Adrenal gland (tissue), 9 donors: ENCODE measurements at regions not wholly inside any gene's neighbourhood (a gene's known extent, or its start where the extent isn't known, plus 50 kb on each side); places are given as distances from the start of the nearest gene placed in this dataset.
A peak's percentile ranks its signal among the peaks of the same experiment; 100 is the strongest.

Source experiments
- DNase-seq, 7 donors: peaks; one replicate each; pipeline ENCODE4 v3.0.0-alpha.2; 2019 to 2020
- H3K27ac ChIP-seq, 5 donors: fragments of 200-600 bp; sonication (generic) in 4 of 5; 1 replicate in 3 of 5; 2 replicates in 2 of 5; pipeline versions ENCODE4 v1.5.1 to v1.8.0; 2016 to 2020; ENCODE audit warnings: mild to moderate bottlenecking in 1 of 5
- H3K27me3 ChIP-seq: fragments of 200-600 bp; 2 replicates; pipeline ENCODE4 v1.8.0; 2021
- H3K36me3 ChIP-seq, 2 donors: fragments of 200-600 bp; replicated peaks in 1 of 2; 1 replicate in 1 of 2; 2 replicates in 1 of 2; pipeline versions ENCODE4 v1.5.1 to v1.8.0; 2018 to 2022
- H3K4me1 ChIP-seq, 2 donors: fragments of 200-600 bp; replicated peaks in 1 of 2; 1 replicate in 1 of 2; 2 replicates in 1 of 2; pipeline versions ENCODE4 v1.5.1 to v1.8.0; 2018 to 2021
- H3K4me3 ChIP-seq, 4 donors: fragments of 200-600 bp; sonication (generic) in 3 of 4; one replicate each; pipeline ENCODE4 v1.5.1; 2016 to 2018
- H3K9me3 ChIP-seq, 3 donors: fragments of 200-600 bp; sonication (generic) in 1 of 3; replicated peaks in 1 of 3; 1 replicate in 2 of 3; 2 replicates in 1 of 3; pipeline versions ENCODE4 v1.5.1 to v1.8.0; 2016 to 2021
- CTCF ChIP-seq, 6 experiments: fragments of 450-650 bp in 4 of 6; fragments of 200-600 bp in 2 of 6; sonication (generic) in 1 of 6; IDR thresholded peaks; 1 replicate in 5 of 6; 2 replicates in 1 of 6; pipeline versions ENCODE4 v1.5.1 to v1.8.0; 2016 to 2021; ENCODE audit warnings: antibody characterized with exemption in 6 of 6, mild to moderate bottlenecking in 2 of 6, moderate library complexity in 1 of 6
- POLR2A ChIP-seq, 2 donors: fragments of 450-650 bp; IDR thresholded peaks; one replicate each; pipeline ENCODE4 v1.6.1; 2017; ENCODE audit warnings: antibody characterized with exemption in 2 of 2, mild to moderate bottlenecking in 2 of 2, moderate library complexity in 1 of 2
- WGBS, 4 donors: extraction: QIAGEN DNeasy Blood & Tissue Kit in 2 of 4; methylation state at CpG; one replicate each; pipeline versions ENCODE4 v1.1.5 to v1.1.7; 2013 to 2017; 5-methylcytosine and 5-hydroxymethylcytosine counted together
- intact Hi-C, 2 donors: fragments of 100-400 bp; cut with DNase I; formaldehyde crosslinking; loops; one replicate each; pipeline versions ENCODE4 v1.14.1 to v1.15.0; 2022 to 2023
- donor health status: healthy with polysubstance abuse.
- donor health status: Bipolar disorder and iron deficiency.
- donor health status: DM: yes; HTN: yes; CAD: no.
- donor health status: DM: no; HTN: no; CAD: no.
- donor health status: DM: no; HTN: no; CAD: no.

GRCh38 chr13:22325761-22326160 is 654.9 kb downstream of the FGF9 start:
- Histone ChIP-seq H3K9me3 (no peaks in the 10 kb centered on the region), H3K36me3 (no peaks in the 10 kb centered on the region), H3K4me1 (no peaks in the 10 kb centered on the region), H3K27ac (no peak overlapping the region), H3K4me3 (no peak overlapping the region), H3K27me3 (no peaks in the 10 kb centered on the region)
- TF ChIP-seq POLR2A (IDR thresholded peaks at IDR 0.05): no peak
- no peak for TF ChIP-seq CTCF (IDR thresholded peaks at IDR 0.05)
- WGBS, 4 donors: 62 to 71% (median 68%) methylated on average over 3 of the region's 3 CpGs
- DNase-seq: no peak
- intact Hi-C loops: no loop called here

GRCh38 chr13:22332416-22332815 is 661.5 kb downstream of the FGF9 start:
- Histone ChIP-seq H3K9me3 (no peaks in the 10 kb centered on the region), H3K36me3 (no peaks in the 10 kb centered on the region), H3K4me3 (no peak overlapping the region), H3K4me1 (no peaks in the 10 kb centered on the region), H3K27ac (no peak overlapping the region), H3K27me3 (no peaks in the 10 kb centered on the region)
- TF ChIP-seq POLR2A (IDR thresholded peaks at IDR 0.05) (no peak), CTCF (IDR thresholded peaks at IDR 0.05) (no peak)
- WGBS, 4 donors: 91 to 96% (median 95%) methylated on average over 7 of the region's 7 CpGs
- intact Hi-C loops: no loop called here
- DNase-seq: no peak

- no peak for TF ChIP-seq CTCF (IDR thresholded peaks at IDR 0.05)
- no peak for TF ChIP-seq POLR2A (IDR thresholded peaks at IDR 0.05)
- Histone ChIP-seq H3K4me3 (no peak overlapping the region), H3K36me3 (no peaks in the 10 kb centered on the region), H3K9me3 (no peaks in the 10 kb centered on the region), H3K27me3 (no peaks in the 10 kb centered on the region), H3K4me1 (no peaks in the 10 kb centered on the region), H3K27ac (no peak overlapping the region)
- intact Hi-C loops: no loop called here
- no peak for DNase-seq
Measured at GRCh38 chr13:22336460-22336859, 665.6 kb downstream of the FGF9 start.

- intact Hi-C loops: no loop called here
- no peaks in the 10 kb centered on the region for H3K9me3 ChIP-seq
- no peaks in the 10 kb centered on the region for H3K36me3 ChIP-seq
- no peaks in the 10 kb centered on the region for H3K4me1 ChIP-seq
- DNase-seq: peak in 1 of 7 donors; percentile 10
- 94 to 96% (median 94%) methylated on average over 3 of the region's 3 CpGs for WGBS, 4 donors
- H3K27me3 ChIP-seq: no peaks in the 10 kb centered on the region
- H3K4me3 ChIP-seq: no peak overlapping the region
- no peak overlapping the region for H3K27ac ChIP-seq
- TF ChIP-seq POLR2A (IDR thresholded peaks at IDR 0.05) (no peak), CTCF (IDR thresholded peaks at IDR 0.05) (no peak)
Measured at GRCh38 chr13:22357132-22357531, 686.3 kb downstream of the FGF9 start.
